ENCODE measurements at regions not wholly inside any gene's neighbourhood (a gene's known extent, or its start where the extent isn't known, plus 50 kb on each side); places are given as distances from the start of the nearest gene placed in this dataset.
A peak's percentile ranks its signal among the peaks of the same experiment; 100 is the strongest.

DNA sequence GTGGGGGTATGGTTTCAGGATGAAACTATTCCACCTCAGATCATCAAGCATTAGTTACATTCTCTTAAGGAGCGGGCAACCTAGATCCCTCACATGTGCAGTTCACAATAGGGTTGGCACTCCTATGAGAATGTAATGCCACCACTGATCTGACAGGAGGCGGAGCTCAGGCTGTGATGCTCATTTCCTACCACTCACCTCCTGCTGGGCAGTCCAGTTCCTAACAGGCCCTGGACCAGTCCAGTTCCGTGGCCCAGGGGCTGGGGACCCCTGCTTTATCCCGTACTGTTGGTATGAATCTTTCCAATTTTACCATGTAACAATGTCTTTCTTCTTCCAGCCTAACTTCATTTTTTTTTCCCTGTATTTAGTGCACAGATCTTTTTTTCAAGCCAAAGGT, 94.9 kb downstream of the OGFRL1 start:
- FAIRE-seq = no peak
- Histone ChIP-seq H4K20me1 (ENCODE audit: control insufficient read depth, insufficient read depth) (no peaks in the 10 kb centered on the region), H3K36me3 (ENCODE audit: control insufficient read depth in 2 of 2, insufficient read depth in 2 of 2, low read length in 1 of 2) (no peaks in the 10 kb centered on the region), H3K4me1 (ENCODE audit: control insufficient read depth, insufficient read depth, low read length) (no peaks in the 10 kb centered on the region), H3K9me3 (replicated peaks; ENCODE audit: control insufficient read depth, insufficient read depth, low read length) (no peaks in the 10 kb centered on the region), H3K4me3 (no peak overlapping the region), H3K27me3 (replicated peaks in 1 of 2; ENCODE audit: control insufficient read depth in 2 of 2, insufficient read depth in 2 of 2, low read length in 1 of 2) (no peaks in the 10 kb centered on the region), H3K27ac (ENCODE audit: control insufficient read depth, insufficient read depth) (no peak overlapping the region), H2AFZ (ENCODE audit: control insufficient read depth, low read depth, low read length) (no peak overlapping the region), H3K79me2 (ENCODE audit: control insufficient read depth, insufficient read depth, low read length) (no peaks in the 10 kb centered on the region), H3K9ac (ENCODE audit: control insufficient read depth, insufficient read depth, low read length) (no peak overlapping the region), H3K4me2 (ENCODE audit: control insufficient read depth, insufficient read depth) (no peak overlapping the region)
- no peak for TF ChIP-seq GABPA (IDR thresholded peaks at IDR 0.05; ENCODE audit: low read depth)
- no peak for TF ChIP-seq NR2F1 (conservative IDR thresholded peaks at IDR 0.05)
- TF ChIP-seq, protein P1, sequence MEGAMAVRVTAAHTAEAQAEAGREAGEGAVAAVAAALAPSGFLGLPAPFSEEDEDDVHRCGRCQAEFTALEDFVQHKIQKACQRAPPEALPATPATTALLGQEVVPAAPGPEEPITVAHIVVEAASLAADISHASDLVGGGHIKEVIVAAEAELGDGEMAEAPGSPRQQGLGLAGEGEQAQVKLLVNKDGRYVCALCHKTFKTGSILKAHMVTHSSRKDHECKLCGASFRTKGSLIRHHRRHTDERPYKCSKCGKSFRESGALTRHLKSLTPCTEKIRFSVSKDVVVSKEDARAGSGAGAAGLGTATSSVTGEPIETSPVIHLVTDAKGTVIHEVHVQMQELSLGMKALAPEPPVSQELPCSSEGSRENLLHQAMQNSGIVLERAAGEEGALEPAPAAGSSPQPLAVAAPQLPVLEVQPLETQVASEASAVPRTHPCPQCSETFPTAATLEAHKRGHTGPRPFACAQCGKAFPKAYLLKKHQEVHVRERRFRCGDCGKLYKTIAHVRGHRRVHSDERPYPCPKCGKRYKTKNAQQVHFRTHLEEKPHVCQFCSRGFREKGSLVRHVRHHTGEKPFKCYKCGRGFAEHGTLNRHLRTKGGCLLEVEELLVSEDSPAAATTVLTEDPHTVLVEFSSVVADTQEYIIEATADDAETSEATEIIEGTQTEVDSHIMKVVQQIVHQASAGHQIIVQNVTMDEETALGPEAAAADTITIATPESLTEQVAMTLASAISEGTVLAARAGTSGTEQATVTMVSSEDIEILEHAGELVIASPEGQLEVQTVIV (IDR thresholded peaks at IDR 0.05; ENCODE audit: borderline replicate concordance, partially characterized antibody) = no peak
- TF ChIP-seq ZNF24 (IDR thresholded peaks at IDR 0.05) = no peak
- TF ChIP-seq NFYA (IDR thresholded peaks at IDR 0.05; ENCODE audit: borderline replicate concordance, low read depth, low read length) = no peak
- no peak for TF ChIP-seq RAD21 (IDR thresholded peaks at IDR 0.05; ENCODE audit: insufficient read depth, low read depth, low read length)
- no peak for TF ChIP-seq ZBED1 (IDR thresholded peaks at IDR 0.05; ENCODE audit: borderline replicate concordance)
- no peak for TF ChIP-seq LARP7 (IDR thresholded peaks at IDR 0.05)
- no peak for TF ChIP-seq DPF2 (IDR thresholded peaks at IDR 0.05)
- TF ChIP-seq POLR2A (IDR thresholded peaks at IDR 0.05; ENCODE audit: low read depth, low read length) = no peak
- TF ChIP-seq, protein P2, sequence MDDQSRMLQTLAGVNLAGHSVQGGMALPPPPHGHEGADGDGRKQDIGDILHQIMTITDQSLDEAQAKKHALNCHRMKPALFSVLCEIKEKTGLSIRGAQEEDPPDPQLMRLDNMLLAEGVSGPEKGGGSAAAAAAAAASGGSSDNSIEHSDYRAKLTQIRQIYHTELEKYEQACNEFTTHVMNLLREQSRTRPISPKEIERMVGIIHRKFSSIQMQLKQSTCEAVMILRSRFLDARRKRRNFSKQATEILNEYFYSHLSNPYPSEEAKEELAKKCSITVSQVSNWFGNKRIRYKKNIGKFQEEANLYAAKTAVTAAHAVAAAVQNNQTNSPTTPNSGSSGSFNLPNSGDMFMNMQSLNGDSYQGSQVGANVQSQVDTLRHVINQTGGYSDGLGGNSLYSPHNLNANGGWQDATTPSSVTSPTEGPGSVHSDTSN (IDR thresholded peaks at IDR 0.05; ENCODE audit: insufficient replicate concordance, low read depth, low read length) = no peak
- no peak for TF ChIP-seq SMAD1 (IDR thresholded peaks at IDR 0.05; ENCODE audit: low read depth, partially characterized antibody)
- POLR2A ChIA-PET = interaction anchor here (0.6 kb wide), 1 partner anchor 48 kb away, joined by 5 read pairs; no protein-coding TSS in a partner anchor
- RAD21 ChIA-PET (ENCODE audit: unreplicated experiment) = no interaction called here
- CTCF ChIA-PET = interaction anchor here (0.8 to 1.0 kb wide), 6 partner anchors 9 to 702 kb away, joined by 3 to 4 read pairs (median 3); no protein-coding TSS in a partner anchor
- SMC1A ChIA-PET (ENCODE audit: uncharacterized antibody, unreplicated experiment) = interaction anchor here (1.6 kb wide), 1 partner anchor 127 kb away, joined by 3 read pairs; no protein-coding TSS in a partner anchor
- ATAC-seq = peak; percentile 49; the same call in 1 of the 3 replicates
- no peak for DNase-seq (ENCODE audit: low read depth, low spot score)
- intact Hi-C loops (cut with micrococcal nuclease; ENCODE audit: unreplicated experiment) (no loop called here), in situ Hi-C loops (cut with MboI) (loop anchor here (10.0 kb wide), 1 partner anchor 701 kb away; no protein-coding TSS in a partner anchor)
- WGBS (ENCODE audit: insufficient coverage, insufficient replicate concordance, low lambda C conversion rate, missing lambda C conversion rate) = 35% methylated on average over 4 of the region's 4 CpGs
- BruUV-seq (replicated peaks) = no TSS peak
